GM19372 (cell line): ENCODE measurements at regions not wholly inside any gene's neighbourhood (a gene's known extent, or its start where the extent isn't known, plus 50 kb on each side); places are given as distances from the start of the nearest gene placed in this dataset.

Experiments
- ATAC-seq: cut with Tn5 transposase; IDR thresholded peaks from one replicate; pipeline ENCODE4 v1.9.1; 2021; ENCODE audit warnings: mild to moderate bottlenecking, low read depth, moderate library complexity; ENCODE audit not compliant: unreplicated experiment

DNA sequence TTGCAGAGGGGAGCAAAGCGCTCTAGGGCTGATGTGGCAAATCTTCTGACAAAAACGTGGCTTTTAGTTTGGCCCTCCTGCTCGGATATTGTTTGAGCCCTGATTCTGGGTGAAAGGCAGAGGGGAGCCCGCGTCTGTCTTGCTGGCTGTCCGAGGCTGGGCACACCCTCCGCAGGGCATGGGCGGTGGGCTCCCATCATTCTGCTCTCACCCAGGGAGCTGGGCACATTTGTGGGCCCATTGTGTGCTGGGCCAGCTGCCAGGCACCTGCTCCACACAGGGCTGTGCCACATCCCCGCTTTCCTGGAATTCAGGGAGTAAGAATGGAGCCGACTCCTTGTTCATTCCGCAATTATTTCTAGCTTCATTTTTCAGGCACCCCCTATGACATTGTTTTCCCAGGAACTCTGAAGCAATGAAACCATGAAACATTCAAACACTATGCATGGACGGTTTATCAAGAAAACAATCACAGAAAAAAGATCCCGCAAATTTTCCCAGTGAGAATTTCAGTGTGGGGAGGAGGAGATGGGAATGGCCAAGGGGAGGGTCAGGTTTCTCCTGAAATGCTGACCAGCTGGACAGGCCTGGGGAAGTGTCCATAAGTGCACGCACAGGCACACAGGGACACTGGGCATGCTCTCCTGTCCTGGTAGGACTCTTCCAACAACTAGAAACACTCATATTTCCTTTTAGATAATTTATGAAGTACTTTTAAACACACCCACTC, 341.1 kb downstream of the CXCL12 start:
- ATAC-seq: no peak

DNA sequence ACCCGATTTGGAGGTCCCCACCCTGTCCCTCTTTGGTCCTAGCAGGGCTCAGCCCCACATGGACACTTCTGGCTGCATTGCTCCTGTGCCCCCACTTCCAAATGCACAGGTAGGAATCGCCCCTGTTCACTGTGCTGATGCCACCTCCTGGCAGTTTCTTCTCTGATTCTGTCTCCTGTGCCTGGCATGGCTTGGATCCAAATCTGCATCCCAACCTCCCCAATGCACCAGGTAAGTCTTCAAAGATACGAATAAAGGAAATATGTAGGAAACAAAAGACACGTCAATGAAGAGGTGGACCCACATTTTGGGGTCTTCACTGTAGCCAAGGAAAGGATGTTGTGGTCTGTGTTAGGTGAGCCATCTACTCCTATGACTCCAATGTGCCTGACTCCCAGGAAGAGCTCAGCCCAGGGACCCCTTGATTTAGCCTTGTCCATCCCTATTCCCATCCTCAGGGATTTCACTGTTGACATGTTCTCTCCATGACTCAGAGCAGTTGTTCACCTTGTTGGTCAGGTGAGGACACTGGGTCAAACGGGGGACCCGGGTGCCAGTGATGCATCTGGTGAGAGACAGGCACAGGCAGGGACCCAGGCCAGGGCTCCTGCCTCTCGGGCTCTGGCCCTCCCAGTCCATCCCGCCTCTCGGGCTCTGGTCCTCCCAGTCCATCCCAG, 341.8 kb downstream of the CXCL12 start:
- no peak for ATAC-seq

DNA sequence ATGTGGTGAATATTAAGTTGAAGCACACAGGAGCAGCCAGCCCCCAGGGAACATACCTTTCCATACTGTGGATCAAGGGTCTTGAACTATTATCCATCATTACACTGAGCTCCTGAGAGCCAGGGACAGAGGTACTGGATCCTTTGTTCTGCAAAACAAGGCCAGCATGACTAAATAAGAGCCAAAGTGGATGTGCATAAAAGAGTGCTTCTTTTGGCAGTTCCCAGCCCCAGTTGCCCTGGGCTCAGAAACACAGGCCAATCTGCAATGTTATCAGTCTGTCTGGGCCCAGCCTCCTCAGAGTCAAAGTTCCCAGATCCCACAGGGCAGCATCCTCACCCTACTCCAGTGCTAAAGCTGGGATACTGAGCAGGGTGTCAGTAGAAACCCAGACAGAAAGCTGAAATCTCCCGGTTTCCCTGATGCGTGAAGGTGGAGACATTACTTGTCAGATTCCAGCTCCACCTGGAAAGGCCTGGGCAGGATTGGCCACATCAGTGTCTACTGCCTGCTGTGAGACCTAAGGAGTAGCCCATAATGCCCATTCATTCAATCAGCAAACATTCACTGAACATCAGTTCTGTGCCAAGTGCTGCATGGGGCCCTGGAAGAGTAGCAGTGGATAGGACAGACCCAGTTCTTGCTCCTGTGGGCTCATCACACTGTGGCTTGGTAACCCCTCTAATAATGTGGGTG, 342.7 kb downstream of the CXCL12 start:
- ATAC-seq: no peak

DNA sequence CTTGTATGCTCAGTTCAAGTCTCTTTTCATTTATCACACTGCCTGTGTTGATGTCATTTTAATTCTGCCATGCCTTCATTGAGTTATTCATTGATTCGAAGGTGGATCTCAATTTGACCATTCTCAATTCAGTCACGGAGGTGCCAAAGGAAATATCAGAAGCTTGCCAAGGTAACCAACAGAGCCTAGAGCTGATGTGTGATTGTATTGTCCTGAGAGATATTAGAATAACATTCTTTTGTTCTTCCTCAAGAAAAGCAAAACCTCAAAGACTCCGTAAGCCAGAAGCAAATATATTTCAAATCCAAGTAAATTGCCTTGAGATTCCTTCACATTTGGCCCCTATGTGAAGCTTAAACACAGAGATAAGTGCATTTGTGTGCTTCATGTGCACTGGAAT, 345.3 kb downstream of the CXCL12 start:
- no peak for ATAC-seq

DNA sequence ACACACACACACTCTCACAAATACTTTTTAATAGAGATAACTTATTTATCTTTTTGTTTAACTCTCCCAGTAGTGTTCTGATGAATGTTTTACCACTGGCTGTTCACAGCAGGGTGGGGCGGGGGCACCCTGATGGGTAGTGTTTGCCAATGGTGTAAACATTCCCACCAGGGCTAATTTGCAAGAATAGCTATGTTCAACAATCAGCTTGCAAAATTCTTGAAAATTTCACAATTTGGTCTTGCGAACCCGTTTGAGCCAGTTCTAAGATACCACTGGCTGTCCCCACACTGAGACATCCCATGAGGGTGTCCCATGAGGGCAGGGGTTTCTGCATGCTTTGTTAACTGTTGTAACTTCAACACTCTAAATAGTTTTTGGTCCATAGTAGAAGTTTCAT, 348.5 kb downstream of the CXCL12 start:
- no peak for ATAC-seq

DNA sequence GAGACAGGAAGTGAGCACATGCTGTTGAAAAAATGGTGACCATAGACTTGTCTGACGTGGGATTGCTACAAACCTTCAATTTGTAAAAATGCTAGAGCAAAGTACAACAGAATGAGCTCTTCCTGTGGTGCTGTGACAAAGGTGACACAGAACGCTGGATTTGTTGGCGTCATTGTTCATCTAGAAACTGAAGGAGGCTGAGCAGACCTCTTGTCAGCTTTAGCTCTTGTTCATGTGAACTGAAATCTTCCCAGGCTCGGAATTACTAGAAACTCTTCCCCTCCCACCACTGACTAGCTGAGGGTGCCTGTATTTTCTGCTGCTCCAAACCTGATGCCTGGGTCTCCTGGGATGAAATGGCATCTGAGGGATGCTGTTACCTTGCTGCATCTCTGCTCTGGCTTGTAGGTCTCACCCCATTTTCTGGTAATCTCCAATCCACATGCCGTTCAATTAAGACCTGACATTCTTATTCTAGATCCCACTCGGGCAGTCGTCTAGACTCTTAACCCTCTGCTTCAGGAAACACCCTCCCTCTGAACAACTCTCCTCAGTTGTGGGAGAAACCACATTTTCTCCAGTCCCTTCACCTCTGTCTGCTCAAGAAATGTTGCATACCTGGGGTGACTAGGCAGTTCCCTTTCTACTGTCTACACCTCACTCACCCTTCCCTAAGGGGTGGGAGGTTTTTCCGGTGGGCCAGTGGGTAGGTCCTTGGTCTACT, 349.3 kb downstream of the CXCL12 start:
- ATAC-seq: no peak

DNA sequence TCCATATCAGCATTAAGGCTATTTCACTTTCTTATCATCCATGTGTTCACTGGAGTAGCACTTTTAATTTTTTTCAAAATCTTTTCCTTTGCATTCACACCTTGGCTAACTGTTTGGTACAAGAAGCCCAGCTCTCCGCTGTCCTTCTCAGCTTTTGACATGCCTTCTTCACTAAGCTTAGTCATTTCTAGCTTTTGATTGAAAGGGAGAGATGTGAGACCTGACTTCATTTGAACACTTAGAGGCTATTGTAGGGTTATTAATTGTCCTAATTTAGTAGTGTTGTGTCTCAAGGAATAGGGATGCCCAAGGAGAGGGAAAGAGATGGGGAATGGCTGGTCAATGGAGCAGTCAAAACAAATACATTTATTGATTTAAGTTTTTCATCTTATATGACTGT, 350.0 kb downstream of the CXCL12 start:
- ATAC-seq: no peak

DNA sequence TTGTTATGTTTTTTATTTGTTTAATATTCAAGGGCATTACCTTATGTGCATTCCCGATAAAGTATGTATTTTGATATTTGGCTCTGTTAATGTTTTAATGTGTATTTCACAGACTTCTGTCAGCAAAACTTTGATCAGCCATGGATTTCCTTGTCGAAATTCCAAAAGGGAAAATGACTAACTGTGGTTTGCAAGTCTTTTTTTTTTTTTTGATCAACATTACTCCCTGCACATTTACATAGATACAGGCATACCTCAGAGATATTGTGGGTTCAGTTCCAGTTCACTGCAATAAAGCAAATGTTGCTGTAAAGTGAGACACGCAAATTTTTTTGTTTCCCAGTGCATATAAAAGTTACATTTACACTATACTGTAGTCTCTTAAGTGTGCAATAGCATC, 351.9 kb downstream of the CXCL12 start:
- ATAC-seq: no peak

DNA sequence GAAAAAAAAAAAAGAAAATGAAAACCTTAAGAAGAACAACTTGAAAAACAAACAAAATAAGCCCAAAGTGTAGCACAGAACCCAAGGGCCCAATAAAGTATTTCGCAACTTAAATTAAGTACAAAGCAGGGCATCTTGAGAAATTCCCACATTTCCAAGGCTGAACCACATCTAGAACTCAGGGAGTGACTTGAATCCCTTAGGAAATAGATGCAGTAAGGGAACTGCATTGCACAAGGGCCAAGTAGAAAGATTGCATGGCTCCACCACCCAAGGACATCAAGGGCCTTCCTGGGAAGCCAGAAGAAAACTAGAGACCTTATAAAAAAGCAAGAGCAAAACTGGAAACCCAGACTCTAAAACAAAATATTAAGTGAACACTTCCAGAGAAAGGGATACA, 352.7 kb downstream of the CXCL12 start:
- no peak for ATAC-seq

DNA sequence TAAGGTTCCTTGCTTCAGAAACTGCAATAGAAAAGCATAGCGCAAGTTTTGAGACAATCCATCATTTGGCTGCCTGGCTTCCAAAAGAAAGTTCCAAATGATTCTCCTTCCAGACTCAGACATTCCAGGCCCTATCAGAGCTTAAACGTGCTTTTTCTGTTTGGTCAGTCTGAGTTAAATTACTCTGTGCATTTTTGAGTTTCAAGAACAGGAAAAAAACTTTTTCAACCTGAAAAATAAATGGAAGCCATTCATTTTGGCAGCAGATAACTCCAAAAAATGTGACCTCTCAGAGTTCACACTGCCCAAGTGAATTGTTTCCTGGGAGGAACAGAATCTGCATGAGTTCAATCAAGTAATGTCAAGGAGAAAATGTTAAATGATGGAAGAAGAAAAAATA, 354.2 kb downstream of the CXCL12 start:
- no peak for ATAC-seq

DNA sequence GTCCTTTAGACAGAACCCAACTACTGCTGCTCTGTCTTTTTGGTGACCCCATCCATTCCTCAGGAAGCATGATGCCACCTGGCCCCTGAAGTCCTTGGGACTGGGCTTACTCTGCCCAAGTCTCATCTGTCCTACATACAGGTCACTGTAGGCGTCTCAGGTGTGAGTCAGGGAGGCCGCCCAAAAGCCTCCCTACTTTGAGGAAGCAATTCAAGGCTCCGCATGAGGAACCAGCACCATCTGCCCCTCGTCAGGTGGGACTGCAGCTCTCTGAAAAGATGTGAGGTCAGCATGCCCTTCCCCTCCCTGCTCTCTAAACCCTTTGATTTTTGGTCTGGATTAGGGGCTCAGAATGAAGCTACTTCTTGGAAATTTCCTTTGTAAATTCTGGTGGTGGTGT, 354.8 kb downstream of the CXCL12 start:
- no peak for ATAC-seq

DNA sequence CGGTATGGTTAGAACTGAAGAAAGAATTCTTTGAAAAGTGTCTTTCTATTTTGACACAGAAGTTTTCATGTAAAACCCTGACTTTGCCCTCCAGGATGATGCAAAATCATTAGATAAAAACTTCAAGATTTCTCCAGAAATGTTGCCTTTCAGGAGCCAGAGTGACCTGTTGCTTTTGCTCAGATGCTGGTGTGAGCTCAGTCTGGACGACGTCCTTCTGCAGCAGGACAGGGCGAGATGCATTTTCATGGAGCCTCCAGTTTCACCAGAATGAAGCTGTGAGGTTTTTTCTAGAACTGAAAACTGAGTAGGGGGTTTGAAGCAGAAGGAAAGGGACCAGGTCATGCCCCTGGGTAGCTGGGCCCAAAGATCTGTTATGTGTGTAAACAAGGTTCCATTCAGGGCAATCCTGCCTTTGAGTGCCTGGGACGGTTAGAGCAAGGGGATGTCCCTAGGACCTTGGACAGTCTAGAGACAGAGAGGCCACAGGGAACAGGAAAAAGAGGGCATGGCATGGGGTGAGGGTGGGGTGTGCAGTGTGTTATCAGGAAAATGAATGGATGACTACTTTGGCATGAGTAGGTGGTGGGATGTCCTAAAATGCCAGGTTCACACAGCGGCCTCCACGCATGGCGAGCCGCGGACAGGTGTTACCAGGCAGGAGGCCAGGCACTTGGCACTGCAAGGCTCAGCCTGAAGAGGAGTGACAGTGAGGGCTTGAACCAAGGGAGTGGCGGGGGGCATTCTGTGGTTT, 356.3 kb downstream of the CXCL12 start:
- no peak for ATAC-seq

DNA sequence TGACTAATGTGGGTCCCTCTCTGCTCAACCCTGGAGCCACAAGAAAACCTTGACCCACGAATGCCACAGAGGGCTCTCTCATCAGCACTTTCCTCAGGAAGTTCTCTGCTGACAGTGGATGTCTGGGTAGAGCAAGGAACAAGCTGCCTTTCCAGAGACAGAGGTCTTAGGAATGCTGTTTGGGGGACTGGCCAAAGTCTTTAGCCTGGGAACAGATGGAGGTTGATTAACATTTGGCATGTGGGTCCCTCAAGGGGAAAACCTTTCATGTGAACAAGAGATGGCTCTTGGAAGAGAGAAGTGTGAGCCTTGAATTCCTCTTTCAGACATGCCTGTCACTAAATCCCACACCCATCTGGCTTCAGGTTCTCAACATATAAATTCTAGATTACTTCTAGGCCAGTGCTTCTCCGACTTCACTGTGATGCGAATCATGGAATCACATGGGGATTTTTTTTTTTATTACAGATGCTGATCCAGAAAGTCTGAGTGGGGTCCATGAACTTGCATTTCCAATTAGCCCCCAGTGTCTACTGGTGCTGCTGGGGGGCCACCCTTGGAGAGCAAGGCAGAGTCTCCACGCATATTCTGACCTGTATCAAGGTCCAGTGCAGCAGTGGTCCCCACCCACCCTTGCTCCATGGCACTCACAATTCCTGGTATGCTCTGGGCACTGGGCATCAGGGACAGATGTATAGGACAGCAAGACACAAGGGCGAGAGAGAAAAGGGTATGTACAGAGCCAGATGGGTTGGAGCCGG, 360.4 kb downstream of the CXCL12 start:
- no peak for ATAC-seq

DNA sequence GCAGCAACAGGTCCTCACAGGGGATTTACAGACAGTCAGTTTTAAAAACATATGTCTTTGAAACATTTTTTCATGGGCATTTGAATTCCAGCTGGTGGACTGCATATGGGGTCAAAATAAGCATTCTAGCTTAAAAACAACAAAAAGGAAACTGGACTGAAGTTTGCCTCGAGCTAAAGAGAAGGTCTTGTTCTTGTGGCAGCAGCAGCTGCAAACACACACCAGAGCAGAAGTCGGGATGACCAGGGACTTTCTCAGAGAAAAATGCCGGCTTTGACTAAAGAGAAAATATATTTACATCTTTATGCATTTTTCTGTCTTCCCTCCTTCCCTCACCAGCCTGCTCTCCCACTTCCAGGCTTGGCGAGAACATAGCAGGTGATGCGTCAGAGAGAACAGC, 361.4 kb downstream of the CXCL12 start:
- no peak for ATAC-seq

DNA sequence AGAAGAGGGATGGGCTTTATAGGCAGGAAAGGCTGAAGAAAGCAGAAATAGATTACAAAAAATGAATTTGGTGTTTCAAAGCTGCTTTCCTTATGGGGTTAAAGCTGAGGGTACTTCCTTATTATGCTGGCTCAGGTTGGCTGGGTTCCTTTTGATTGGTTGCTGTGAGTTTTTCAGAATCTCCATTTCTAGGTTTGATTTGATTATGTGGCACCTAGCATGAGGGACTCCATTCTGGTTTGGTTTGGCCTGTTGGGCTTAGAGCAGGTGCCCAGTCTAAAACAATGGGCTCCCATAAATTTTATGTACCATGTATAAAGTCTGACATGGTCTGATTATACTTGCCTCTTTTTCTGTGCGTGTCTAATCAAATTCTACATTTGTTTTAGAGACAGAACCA, 362.7 kb downstream of the CXCL12 start:
- ATAC-seq: no peak

DNA sequence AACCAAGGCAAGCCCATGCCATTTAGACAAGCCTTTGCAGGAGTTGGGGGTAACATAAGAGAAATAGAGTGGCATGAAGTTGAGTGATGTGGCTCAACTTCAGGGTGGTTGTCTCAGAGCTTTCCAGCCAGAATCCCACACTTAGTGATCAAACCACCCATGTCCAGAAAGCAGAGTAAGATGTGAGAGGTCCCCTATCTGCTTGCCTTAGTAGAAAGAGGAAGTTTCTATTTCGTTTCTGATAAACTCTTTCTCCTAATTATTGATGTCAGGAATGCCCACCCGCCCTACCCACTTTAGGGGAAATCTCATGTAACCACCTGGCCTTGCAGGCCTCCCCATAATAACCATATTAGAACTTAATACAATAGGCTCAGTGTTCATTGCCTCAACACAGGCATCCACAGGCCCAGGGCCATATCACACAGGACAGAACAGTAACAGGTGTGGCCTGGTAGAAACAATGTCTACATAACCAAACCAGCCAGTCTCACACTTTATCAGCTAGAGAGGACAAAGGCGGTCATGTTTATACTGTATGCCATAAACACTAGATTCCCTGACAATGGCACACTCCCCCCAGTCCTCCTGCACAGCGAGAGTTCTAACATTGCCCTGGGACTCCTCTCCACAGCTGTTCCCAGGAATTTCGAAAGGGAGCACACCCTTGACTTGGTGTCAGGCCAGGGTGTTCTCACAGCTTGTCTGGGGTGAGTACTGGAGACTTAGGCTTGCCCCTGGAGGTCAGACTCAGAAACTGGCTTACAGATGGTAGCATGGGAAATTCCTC, 364.4 kb downstream of the CXCL12 start:
- no peak for ATAC-seq

DNA sequence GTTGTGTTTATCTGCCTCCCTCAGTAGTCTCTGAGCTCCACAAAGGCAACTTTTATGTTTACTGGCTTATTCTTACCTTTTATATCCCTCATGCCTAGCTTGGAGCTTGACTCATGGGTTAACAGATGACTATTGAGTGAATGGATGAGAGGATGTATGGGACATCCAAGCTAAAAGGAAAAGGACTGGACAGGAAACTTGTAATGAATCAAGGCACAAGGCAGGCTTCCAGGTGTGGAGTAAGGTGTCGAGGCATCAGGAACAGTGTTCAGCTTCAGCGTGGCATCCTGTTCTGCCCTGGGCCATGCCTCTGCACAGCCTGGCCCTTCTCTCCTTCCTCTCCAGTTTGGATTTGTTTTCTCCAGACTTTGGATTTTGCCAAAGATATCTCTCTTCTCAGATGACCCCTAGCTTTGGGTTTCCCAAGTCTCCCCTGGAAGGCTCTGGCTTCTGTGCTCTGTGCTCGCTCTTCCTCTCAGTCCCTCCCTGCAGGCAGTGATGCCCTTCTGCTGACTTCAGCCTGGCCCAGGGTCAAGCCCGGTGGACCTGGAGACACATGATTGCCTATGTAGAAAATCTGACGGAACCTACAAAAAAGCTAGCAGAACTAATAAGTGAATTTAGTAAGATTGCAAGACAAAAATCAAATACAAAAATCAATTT, 367.3 kb downstream of the CXCL12 start:
- no peak for ATAC-seq
